K562 (cell line): ENCODE measurements at regions not wholly inside any gene's neighbourhood (a gene's known extent, or its start where the extent isn't known, plus 50 kb on each side); places are given as distances from the start of the nearest gene placed in this dataset.

Experiments used
- ATAC-seq: fragments of 200-7000 bp; cut with Tn5 transposase; 3 replicates; pipeline ENCODE4 v1.9.1; 2020; ENCODE audit warnings: moderate library complexity
- BruUV-seq: library from RNA; stranded (reverse); fragments of 400-500 nt; replicated peaks from 2 replicates; lab custom pipeline; 2021; lab: Mats Ljungman, UMichigan
- CTCF ChIA-PET: fragments of 300-600 bp; formaldehyde crosslinking; extraction: SDS; loops from one replicate; lab custom pipeline; 2021; ENCODE audit warnings: low intra/inter-chr PET ratio; lab: Yijun Ruan, JAX
- POLR2A ChIA-PET: fragments of 300-600, 350-650 bp; sonication (Branson Sonifier 250); formaldehyde crosslinking; extraction: SDS; loops from one replicate; lab custom pipeline; 2021; ENCODE audit warnings: antibody characterized with exemption, inconsistent platforms; lab: Yijun Ruan, JAX
- DNase-seq, 4 experiments: peaks; one replicate each; pipeline versions ENCODE4 v3.0.0 to v3.0.0-alpha.2; 2011 to 2018; ENCODE audit warnings: low spot score in 3 of 4, mixed read lengths in 3 of 4; ENCODE audit errors: extremely low read depth in 1 of 4
- FAIRE-seq: peaks from 2 replicates; lab custom pipeline; 2011; peaks lifted over from hg19 to GRCh38; lab: Jason Lieb, UNC
- H2AFZ ChIP-seq: 2 replicates; pipeline ENCODE4 v1.6.0; 2011; ENCODE audit warnings: low read depth, low read length, control low read depth, inconsistent platforms
- H3K27ac ChIP-seq: fragments of 200-600 bp; 3 replicates; pipeline ENCODE4 v1.8.0; 2011; ENCODE audit warnings: low read depth, mild to moderate bottlenecking, control low read depth, inconsistent platforms, low read length, moderate library complexity, mixed read lengths; ENCODE audit errors: extremely low read depth
- H3K27me3 ChIP-seq, 2 experiments: fragments of 300-600 bp in 1 of 2; 2 replicates in 1 of 2; 3 replicates in 1 of 2; pipeline versions ENCODE4 v1.6.0 to v1.8.0; 2011; ENCODE audit warnings: inconsistent platforms in 2 of 2, low read length in 2 of 2, mild to moderate bottlenecking in 1 of 2, mixed read lengths in 1 of 2, moderate library complexity in 1 of 2; ENCODE audit not compliant: control insufficient read depth in 2 of 2, insufficient read depth in 2 of 2
- H3K36me3 ChIP-seq: fragments of 300-600 bp; 3 replicates; pipeline ENCODE4 v1.8.0; 2011; ENCODE audit warnings: mild to moderate bottlenecking, low read length, inconsistent platforms; ENCODE audit not compliant: control insufficient read depth, insufficient read depth
- H3K4me1 ChIP-seq, 2 experiments: fragments of 200-600 bp in 1 of 2; replicated peaks in 1 of 2; 2 replicates in 1 of 2; 3 replicates in 1 of 2; pipeline versions ENCODE4 v1.5.1 to v1.8.0; 2011; ENCODE audit warnings: inconsistent platforms in 2 of 2, low read length in 2 of 2, mild to moderate bottlenecking in 1 of 2, mixed read lengths in 1 of 2, moderate library complexity in 1 of 2; ENCODE audit not compliant: control insufficient read depth in 2 of 2, insufficient read depth in 2 of 2
- H3K4me2 ChIP-seq: 2 replicates; pipeline ENCODE4 v1.6.1; 2011; ENCODE audit warnings: low read length, control low read depth, inconsistent platforms, mixed read lengths; ENCODE audit not compliant: insufficient read depth
- H3K4me3 ChIP-seq: fragments of 200-600 bp; sonication (generic), shearing (Covaris generic); 2 replicates; pipeline ENCODE4 v1.5.1; 2016; ENCODE audit warnings: control low read depth, inconsistent platforms
- H3K79me2 ChIP-seq: fragments of 200-600 bp; 3 replicates; pipeline ENCODE4 v1.8.0; 2011; ENCODE audit warnings: low read length, inconsistent platforms; ENCODE audit not compliant: control insufficient read depth, insufficient read depth
- H3K9ac ChIP-seq, 2 experiments: 2 replicates each; pipeline versions ENCODE4 v1.6.0 to v1.6.1; 2011; ENCODE audit warnings: low read depth in 2 of 2, low read length in 2 of 2, control low read depth in 1 of 2, inconsistent platforms in 1 of 2, mild to moderate bottlenecking in 1 of 2, mixed read lengths in 1 of 2; ENCODE audit not compliant: insufficient read depth in 1 of 2
- H3K9me1 ChIP-seq: one replicate; pipeline ENCODE4 v1.6.0; 2011; ENCODE audit warnings: inconsistent platforms, mild to moderate bottlenecking, low read length, moderate library complexity; ENCODE audit not compliant: control insufficient read depth, insufficient read depth
- H3K9me3 ChIP-seq: replicated peaks from 2 replicates; pipeline ENCODE4 v1.5.1; 2011; ENCODE audit warnings: low read depth, low read length, inconsistent platforms; ENCODE audit not compliant: control insufficient read depth, insufficient read depth
- H4K20me1 ChIP-seq: replicated peaks from 2 replicates; pipeline ENCODE4 v1.6.1; 2011; ENCODE audit warnings: low read length, inconsistent platforms, mixed read lengths; ENCODE audit not compliant: control insufficient read depth, insufficient read depth
- AFF1 ChIP-seq, 2 experiments: fragments of 450-650 bp; IDR thresholded peaks; 2 replicates each; pipeline ENCODE4 v1.6.1; 2018; ENCODE audit warnings: mild to moderate bottlenecking in 2 of 2, low read depth in 1 of 2; ENCODE audit not compliant: partially characterized antibody in 2 of 2
- CBFA2T3 ChIP-seq: fragments of 450-650 bp; IDR thresholded peaks from 2 replicates; pipeline ENCODE4 v1.6.1; 2017
- CREM ChIP-seq: IDR thresholded peaks from 2 replicates; pipeline ENCODE4 v1.6.1; 2014; ENCODE audit warnings: antibody characterized with exemption, low read depth
- DPF2 ChIP-seq: fragments of 450-650 bp; IDR thresholded peaks from 2 replicates; pipeline ENCODE4 v1.6.1; 2016
- HIVEP1 ChIP-seq: fragments of 250-450 bp; sonication (Bioruptor Pico); IDR thresholded peaks from 2 replicates; pipeline ENCODE4 v1.4.0; 2020; ENCODE audit warnings: mild to moderate bottlenecking
- MAFK ChIP-seq: IDR thresholded peaks from 2 replicates; pipeline ENCODE4 v1.6.1; 2011; ENCODE audit warnings: low read length, improper control_type of control experiment
- MCM2 ChIP-seq: fragments of 450-650 bp; IDR thresholded peaks from 2 replicates; pipeline ENCODE4 v1.6.1; 2017; ENCODE audit warnings: low read depth, mild to moderate bottlenecking
- MTA3 ChIP-seq: fragments of 450-650 bp; formaldehyde crosslinking; IDR thresholded peaks from 2 replicates; pipeline ENCODE4 v1.6.1; 2017; ENCODE audit warnings: mild to moderate bottlenecking, borderline replicate concordance
- PHB ChIP-seq: fragments of 250-450 bp; sonication (Bioruptor Pico); IDR thresholded peaks from 2 replicates; pipeline ENCODE4 v1.5.0; 2021
- ZNF12 ChIP-seq: sonication (generic); formaldehyde crosslinking; IDR thresholded peaks from 2 replicates; pipeline ENCODE4 v1.4.0; 2020; ENCODE audit warnings: mild to moderate bottlenecking, missing genetic modification reagents
- ZNF699 ChIP-seq: fragments of 250-450 bp; sonication (Bioruptor Pico); IDR thresholded peaks from 2 replicates; pipeline ENCODE4 v1.8.0; 2021; ENCODE audit warnings: mild to moderate bottlenecking, moderate library complexity; ENCODE audit not compliant: insufficient replicate concordance
- WGBS: fragments of 100-300 bp; shearing (Covaris generic); methylation state at CpG from one replicate; pipeline ENCODE4 v1.1.6; 2016; ENCODE audit warnings: low coverage, mixed read lengths; ENCODE audit not compliant: insufficient coverage; ENCODE audit errors: missing lambda C conversion rate; 5-methylcytosine and 5-hydroxymethylcytosine counted together
- in situ Hi-C: fragments of 300-500 bp; cut with MboI; formaldehyde crosslinking; loops from 4 replicates; pipeline ENCODE4 v1.15.0; 2018; ENCODE audit warnings: inconsistent platforms, mixed read lengths
- intact Hi-C: fragments of 100-400 bp; cut with micrococcal nuclease; formaldehyde crosslinking; loops from 2 replicates; pipeline ENCODE4 v1.14.2; 2022
- TF ChIP-seq, protein P1 (sequence below): fragments of 250-450 bp; sonication (Bioruptor Pico); IDR thresholded peaks from 2 replicates; pipeline ENCODE4 v1.5.0; 2021; ENCODE audit warnings: mild to moderate bottlenecking, borderline replicate concordance
- TF ChIP-seq, protein P2 (sequence below): sonication (generic); formaldehyde crosslinking; IDR thresholded peaks from 2 replicates; pipeline ENCODE4 v1.8.0; 2022; ENCODE audit warnings: missing genetic modification reagents, mild to moderate bottlenecking, borderline replicate concordance

DNA sequence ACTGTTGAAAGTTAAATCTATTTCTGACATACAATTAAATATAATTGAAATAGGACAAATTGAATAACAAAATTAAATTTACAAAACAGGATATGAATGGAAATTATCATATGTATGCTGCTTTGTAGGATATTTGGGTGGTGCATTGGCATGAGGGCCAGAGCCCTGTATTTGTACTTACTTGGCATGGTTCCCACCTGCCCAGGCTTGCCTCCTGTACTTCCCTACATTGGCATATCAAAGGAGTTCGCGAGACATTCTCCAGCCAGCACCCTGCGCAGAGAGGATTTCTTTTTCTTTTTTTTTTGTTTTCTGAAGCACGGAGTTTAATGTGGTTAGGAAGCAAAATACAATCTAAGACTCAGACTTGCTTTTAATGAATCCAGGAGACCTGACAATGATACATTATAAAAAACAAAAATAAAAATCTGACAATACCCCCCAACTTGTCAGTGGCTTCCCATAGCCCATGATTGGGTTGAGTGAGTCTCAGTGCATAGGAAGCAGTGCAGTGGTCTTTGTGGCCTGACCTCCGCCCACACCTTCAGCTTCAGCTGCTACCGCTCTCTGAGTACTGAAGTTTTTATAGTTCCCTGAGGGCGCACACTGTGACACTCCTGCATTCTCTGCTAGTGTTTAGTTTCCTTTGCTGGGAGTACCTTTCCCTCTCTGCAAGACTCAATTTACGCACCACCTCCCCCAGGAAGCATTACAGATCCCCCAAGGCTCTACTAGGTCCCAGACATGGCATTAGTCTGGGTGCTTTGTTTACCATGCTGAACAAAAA is 440.8 kb downstream of the UTRN start:
- Histone ChIP-seq H3K36me3 (no peaks in the 10 kb centered on the region), H3K4me3 (no peak overlapping the region), H3K9ac (no peak overlapping the region), H3K4me1 (no peaks in the 10 kb centered on the region), H3K9me3 (no peaks in the 10 kb centered on the region), H3K4me2 (no peak overlapping the region), H3K9me1 (no peaks in the 10 kb centered on the region), H4K20me1 (no peaks in the 10 kb centered on the region), H3K27ac (no peak overlapping the region), H3K27me3 (no peaks in the 10 kb centered on the region), H2AFZ (no peak overlapping the region), H3K79me2 (no peaks in the 10 kb centered on the region)
- in situ Hi-C loops: no loop called here
- no TSS peak for BruUV-seq
- DNase-seq (no peak), FAIRE-seq (no peak), ATAC-seq (no peak)
- ChIA-PET CTCF (no interaction called here), POLR2A (interaction anchor here (0.7 kb wide), 1 partner anchor 499 kb away, joined by 3 read pairs; no protein-coding TSS in a partner anchor)
- intact Hi-C loops: no loop called here
- WGBS: 57% methylated on average over 8 of the region's 8 CpGs
- TF ChIP-seq ZNF699 (CRISPR knock-in tag) (no peak), AFF1 (IDR thresholded peaks at IDR 0.05; ENCODE audit: low read depth in 1 of 2, partially characterized antibody in 2 of 2) (no peak), CBFA2T3 (no peak), MAFK (no peak), HIVEP1 (CRISPR knock-in tag) (no peak), DPF2 (no peak), MCM2 (no peak), PHB (CRISPR knock-in tag) (no peak), CREM (no peak), MTA3 (no peak), ZNF12 (CRISPR knock-in tag) (no peak)
- TF ChIP-seq, protein P1, sequence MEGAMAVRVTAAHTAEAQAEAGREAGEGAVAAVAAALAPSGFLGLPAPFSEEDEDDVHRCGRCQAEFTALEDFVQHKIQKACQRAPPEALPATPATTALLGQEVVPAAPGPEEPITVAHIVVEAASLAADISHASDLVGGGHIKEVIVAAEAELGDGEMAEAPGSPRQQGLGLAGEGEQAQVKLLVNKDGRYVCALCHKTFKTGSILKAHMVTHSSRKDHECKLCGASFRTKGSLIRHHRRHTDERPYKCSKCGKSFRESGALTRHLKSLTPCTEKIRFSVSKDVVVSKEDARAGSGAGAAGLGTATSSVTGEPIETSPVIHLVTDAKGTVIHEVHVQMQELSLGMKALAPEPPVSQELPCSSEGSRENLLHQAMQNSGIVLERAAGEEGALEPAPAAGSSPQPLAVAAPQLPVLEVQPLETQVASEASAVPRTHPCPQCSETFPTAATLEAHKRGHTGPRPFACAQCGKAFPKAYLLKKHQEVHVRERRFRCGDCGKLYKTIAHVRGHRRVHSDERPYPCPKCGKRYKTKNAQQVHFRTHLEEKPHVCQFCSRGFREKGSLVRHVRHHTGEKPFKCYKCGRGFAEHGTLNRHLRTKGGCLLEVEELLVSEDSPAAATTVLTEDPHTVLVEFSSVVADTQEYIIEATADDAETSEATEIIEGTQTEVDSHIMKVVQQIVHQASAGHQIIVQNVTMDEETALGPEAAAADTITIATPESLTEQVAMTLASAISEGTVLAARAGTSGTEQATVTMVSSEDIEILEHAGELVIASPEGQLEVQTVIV (CRISPR knock-in tag): no peak
- TF ChIP-seq, protein P2, sequence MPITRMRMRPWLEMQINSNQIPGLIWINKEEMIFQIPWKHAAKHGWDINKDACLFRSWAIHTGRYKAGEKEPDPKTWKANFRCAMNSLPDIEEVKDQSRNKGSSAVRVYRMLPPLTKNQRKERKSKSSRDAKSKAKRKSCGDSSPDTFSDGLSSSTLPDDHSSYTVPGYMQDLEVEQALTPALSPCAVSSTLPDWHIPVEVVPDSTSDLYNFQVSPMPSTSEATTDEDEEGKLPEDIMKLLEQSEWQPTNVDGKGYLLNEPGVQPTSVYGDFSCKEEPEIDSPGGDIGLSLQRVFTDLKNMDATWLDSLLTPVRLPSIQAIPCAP (CRISPR knock-in tag): no peak
